Fibroblast of skin of scalp (primary cell): ENCODE measurements at regions not wholly inside any gene's neighbourhood (a gene's known extent, or its start where the extent isn't known, plus 50 kb on each side); places are given as distances from the start of the nearest gene placed in this dataset.

Source experiments
- DNase-seq: peaks from one replicate; pipeline ENCODE4 v3.0.0-alpha.2; 2013

DNA sequence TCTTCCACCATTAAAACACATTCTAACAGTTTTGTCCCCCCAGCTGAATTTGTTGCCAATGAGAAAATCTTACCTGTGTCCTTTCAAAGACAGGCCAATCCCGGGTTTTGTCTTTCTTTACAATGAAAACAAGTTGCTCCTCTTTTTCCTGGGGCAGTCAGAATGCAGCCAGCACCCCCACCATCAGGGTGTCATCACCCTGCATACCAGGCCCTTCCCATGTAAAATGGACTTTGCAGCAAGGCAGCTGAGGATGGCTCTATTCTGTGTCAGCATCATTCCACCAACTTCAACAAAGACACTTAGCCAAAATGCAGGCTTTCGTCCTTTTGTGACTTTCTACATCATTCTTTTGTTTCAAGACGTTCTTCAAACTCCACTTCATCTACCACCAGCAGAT, 490.9 kb downstream of the OCA2 start:
- DNase-seq: no peak

DNA sequence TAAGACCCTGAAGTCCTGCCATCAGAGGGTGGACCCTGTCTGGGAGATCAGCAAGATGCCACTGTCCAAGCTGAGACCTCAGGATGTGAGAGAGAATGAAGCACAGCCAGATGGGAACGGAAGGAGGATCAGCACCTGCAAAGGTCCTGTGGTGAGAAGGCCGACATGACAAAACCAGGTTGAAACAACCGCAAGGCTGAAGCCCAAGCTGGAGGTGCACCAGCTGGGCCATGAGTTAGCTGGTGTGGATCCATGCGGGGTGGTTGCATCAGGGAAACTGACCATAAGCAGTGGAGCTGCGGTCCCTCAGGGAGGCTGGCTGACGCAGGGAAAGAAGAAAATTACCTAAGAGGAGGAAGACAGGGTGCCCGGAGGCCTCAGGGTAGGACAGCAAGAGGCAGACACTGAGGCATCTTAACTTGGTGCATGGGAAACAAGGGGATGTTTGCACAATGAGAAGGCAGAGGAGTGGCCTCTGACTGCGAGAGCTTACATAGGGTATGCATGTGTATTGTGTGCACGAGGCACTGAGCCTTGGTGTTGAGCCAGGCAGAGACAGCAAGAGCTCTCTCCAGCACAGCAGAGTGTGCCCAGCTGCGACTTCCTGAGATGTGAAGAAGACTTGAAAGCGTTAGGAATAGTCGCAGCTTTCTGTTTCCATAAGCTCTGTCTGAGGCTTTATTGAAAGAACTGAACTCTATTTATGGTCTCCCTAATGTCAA, 497.7 kb downstream of the OCA2 start:
- DNase-seq: peak; percentile 27

DNA sequence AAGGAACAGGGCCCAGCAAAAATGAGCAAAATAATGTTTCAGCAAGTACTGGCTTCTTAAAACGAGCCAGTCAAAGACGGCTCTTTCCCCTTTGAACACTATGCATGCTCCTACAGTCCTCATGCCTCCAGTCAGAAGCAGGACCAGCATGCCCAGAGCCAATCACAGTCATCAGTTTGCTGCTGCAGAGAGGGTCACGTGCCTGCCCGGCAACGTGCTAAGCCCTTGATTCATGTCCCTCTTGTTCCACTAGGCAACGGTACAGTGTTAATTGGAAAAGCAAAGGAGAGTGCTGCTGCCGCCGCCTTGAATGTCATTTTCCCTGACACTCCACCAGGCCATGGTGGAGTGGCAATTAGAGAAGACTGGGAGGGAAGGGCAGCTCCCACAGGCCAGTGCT, 500.1 kb downstream of the OCA2 start:
- no peak for DNase-seq

DNA sequence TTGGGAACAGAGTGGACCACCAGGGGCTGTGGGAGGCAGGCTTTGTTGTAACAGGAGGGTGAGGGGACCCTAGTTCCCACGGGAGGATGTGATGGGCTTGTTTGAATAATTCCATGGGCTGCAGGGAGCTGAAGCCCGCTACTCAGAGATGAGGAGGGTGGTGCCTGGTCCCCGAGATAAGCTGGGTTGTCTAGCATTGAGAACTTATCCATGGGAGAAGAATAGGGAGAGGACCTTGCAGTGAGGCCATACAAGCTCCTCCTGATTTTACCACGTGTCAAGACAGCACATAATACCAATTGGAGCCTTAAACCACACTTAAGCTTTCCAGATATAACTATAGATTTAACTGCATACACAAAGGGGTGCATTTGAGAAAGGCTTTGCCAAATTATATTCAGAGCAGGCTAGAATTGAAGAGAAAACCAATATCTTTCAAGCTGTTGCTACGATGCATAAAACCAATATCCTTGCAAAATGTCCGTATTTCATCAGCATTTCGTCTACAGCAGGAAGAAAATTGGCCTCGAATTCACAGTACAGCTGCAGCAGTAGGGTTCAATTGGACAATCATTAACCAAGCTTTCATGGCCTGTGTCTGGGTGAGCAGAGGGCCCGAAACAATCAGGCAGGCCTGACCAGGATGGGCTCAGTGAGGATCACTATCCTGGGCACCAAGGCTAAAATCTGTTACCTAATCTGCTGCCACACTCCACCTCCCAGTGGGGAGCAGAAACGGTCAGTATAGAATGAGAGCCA, 500.7 kb downstream of the OCA2 start:
- no peak for DNase-seq

DNA sequence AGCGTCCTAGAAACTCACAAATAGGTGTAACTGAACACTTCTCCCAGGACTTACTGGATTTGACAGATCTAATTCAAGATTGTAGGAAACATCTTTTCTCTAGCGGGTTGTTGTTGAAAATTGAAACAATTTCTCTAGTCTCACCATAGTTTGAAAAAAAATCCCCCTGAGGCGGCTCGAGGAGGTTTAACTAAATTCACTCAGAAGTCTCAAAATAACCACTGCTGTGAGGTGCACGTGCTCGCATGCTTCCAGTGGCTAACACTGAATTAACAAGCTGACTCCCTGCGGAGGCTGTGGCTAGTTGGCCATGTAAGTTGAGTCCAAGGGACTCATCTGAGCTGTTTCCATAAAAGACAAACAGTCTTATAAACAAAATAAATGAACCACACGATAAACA, 503.9 kb downstream of the OCA2 start:
- peak; percentile 2 for DNase-seq

DNA sequence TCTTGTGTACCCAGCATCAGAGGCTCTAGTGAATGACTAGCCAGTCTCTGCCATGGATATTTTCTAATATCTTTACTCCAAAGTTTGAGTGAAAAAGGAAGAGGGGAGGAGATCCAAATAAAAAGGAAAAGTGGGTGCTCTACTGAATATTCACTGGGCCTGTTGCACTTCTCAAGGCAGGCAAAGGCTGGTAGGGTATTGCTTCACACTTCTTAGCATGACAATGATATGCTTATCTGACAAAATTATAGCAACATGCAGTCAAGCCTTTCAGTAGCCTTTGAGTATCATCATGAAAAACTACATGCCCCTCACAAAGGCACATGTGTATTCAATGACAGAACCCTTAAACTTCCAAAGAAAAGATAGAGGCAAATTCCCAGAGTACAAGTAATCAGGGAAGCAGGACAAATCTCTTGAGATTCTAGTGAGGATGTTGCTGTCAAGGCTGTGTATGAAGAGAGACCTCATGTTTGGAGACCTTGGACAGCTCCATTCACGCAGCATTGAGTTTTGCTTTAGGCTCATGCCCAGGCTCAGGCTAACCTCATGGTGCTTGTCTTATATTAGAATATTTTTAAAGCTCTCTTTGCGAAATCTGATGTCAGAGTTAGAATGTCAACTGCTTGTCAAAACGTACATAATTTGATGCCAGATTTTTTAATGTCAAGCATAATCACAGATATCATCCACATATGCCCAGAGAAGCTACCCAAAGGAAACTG, 506.9 kb downstream of the OCA2 start:
- peak; percentile 44 for DNase-seq
